Body of pancreas (tissue), 4 donors: ENCODE measurements at regions not wholly inside any gene's neighbourhood (a gene's known extent, or its start where the extent isn't known, plus 50 kb on each side); places are given as distances from the start of the nearest gene placed in this dataset.

ENCODE experiments used
- ATAC-seq: fragments of 150-250 bp; one replicate; pipeline ENCODE4 v1.9.1; 2016
- DNase-seq, 4 donors: peaks; one replicate each; pipeline ENCODE4 v3.0.0-alpha.2; 2019
- H3K27ac ChIP-seq, 4 donors: fragments of 200-600 bp; sonication (generic); 1 replicate in 3 of 4; 2 replicates in 1 of 4; pipeline versions ENCODE4 v1.5.1 to v1.6.1; 2016 to 2019; ENCODE audit warnings: mild to moderate bottlenecking in 1 of 4, mixed read lengths in 1 of 4, moderate library complexity in 1 of 4
- H3K27me3 ChIP-seq, 2 donors: fragments of 200-600 bp; sonication (generic); one replicate each; pipeline ENCODE4 v1.6.0; 2016; ENCODE audit warnings: mild to moderate bottlenecking in 1 of 2
- H3K36me3 ChIP-seq, 2 donors: fragments of 200-600 bp; sonication (generic); replicated peaks in 1 of 2; 2 replicates each; pipeline ENCODE4 v1.5.1; 2016; ENCODE audit warnings: low read depth in 2 of 2; ENCODE audit not compliant: insufficient read depth in 1 of 2
- H3K4me1 ChIP-seq: fragments of 200-600 bp; sonication (generic); one replicate; pipeline ENCODE4 v1.6.0; 2016
- H3K4me3 ChIP-seq, 2 donors: fragments of 200-600 bp; sonication (generic); 1 replicate in 1 of 2; 2 replicates in 1 of 2; pipeline ENCODE4 v1.5.1; 2016 to 2019
- H3K9me3 ChIP-seq, 3 donors: fragments of 200-600 bp; sonication (generic); 1 replicate in 2 of 3; 2 replicates in 1 of 3; pipeline ENCODE4 v1.5.1; 2016
- CTCF ChIP-seq, 7 experiments: fragments of 450-650 bp in 4 of 7; fragments of 200-600 bp in 3 of 7; sonication (generic) in 3 of 7; IDR thresholded peaks; one replicate each; pipeline ENCODE4 v1.5.1; 2016 to 2019; ENCODE audit warnings: antibody characterized with exemption in 7 of 7
- POLR2A ChIP-seq, 3 donors: fragments of 450-650 bp; IDR thresholded peaks; one replicate each; pipeline ENCODE4 v1.6.1; 2016; ENCODE audit warnings: antibody characterized with exemption in 3 of 3, mild to moderate bottlenecking in 2 of 3
- WGBS, 2 donors: methylation state at CpG; one replicate each; pipeline ENCODE4 v1.1.5; 2017; 5-methylcytosine and 5-hydroxymethylcytosine counted together
- intact Hi-C: fragments of 100-400 bp; cut with DNase I; formaldehyde crosslinking; loops from one replicate; pipeline ENCODE4 v1.15.1; 2023

GRCh38 chr1:105072446-105072845, 1322.7 kb downstream of the AMY1C start:
- DNase-seq (no peak), ATAC-seq (no peak)
- Histone ChIP-seq H3K4me1 (no peaks in the 10 kb centered on the region), H3K27me3 (no peaks in the 10 kb centered on the region), H3K27ac (no peak overlapping the region), H3K36me3 (no peaks in the 10 kb centered on the region), H3K4me3 (no peak overlapping the region), H3K9me3 (no peaks in the 10 kb centered on the region)
- TF ChIP-seq CTCF (IDR thresholded peaks at IDR 0.05) (no peak), POLR2A (IDR thresholded peaks at IDR 0.05) (no peak)
- 80 to 100% methylated on average over 2 to 3 of the region's 3 CpGs for WGBS, 2 donors
- intact Hi-C loops, result no loop called here

GRCh38 chr1:105072850-105073249, 1323.2 kb downstream of the AMY1C start:
- no peak overlapping the region for H3K27ac ChIP-seq
- no peaks in the 10 kb centered on the region for H3K9me3 ChIP-seq
- H3K4me3 ChIP-seq, result no peak overlapping the region
- ATAC-seq, result no peak
- no peak for DNase-seq
- no peak for TF ChIP-seq POLR2A (IDR thresholded peaks at IDR 0.05)
- TF ChIP-seq CTCF (IDR thresholded peaks at IDR 0.05), result no peak
- H3K27me3 ChIP-seq, result no peaks in the 10 kb centered on the region
- WGBS, 2 donors, result 59 to 68% methylated on average over 3 of the region's 3 CpGs
- no peaks in the 10 kb centered on the region for H3K36me3 ChIP-seq
- intact Hi-C loops, result no loop called here
- H3K4me1 ChIP-seq, result no peaks in the 10 kb centered on the region

DNA sequence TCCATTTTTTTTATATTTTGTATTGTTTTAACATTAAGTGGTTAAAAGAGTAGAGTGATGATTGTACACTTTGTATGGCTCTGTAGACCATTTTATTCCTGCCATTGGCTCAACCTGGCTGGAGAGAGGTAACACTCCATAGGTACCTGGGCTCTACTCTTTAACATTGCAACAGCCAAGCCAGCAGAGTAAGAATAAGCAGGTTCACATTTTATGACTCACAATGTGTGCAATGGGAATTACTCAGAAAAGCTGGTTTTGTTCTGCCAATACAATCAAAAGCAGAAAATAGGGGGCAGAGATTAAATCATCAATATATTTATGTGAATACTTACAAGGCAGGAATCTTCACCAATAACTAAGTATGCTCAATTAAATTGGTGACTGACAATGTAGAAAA, 1324.0 kb downstream of the AMY1C start:
- DNase-seq (no peak), ATAC-seq (no peak)
- no peaks in the 10 kb centered on the region for H3K9me3 ChIP-seq
- intact Hi-C loops, result no loop called here
- TF ChIP-seq CTCF (IDR thresholded peaks at IDR 0.05) (no peak), POLR2A (IDR thresholded peaks at IDR 0.05) (no peak)
- H3K27ac ChIP-seq, result no peak overlapping the region
- no peak overlapping the region for H3K4me3 ChIP-seq
- no peaks in the 10 kb centered on the region for H3K27me3 ChIP-seq
- H3K36me3 ChIP-seq, result no peaks in the 10 kb centered on the region
- no peaks in the 10 kb centered on the region for H3K4me1 ChIP-seq

- DNase-seq (no peak), ATAC-seq (no peak)
- 59 to 78% methylated on average over 4 of the region's 4 CpGs for WGBS, 2 donors
- H3K27me3 ChIP-seq, result no peaks in the 10 kb centered on the region
- no peak overlapping the region for H3K4me3 ChIP-seq
- H3K4me1 ChIP-seq, result no peaks in the 10 kb centered on the region
- no peaks in the 10 kb centered on the region for H3K9me3 ChIP-seq
- TF ChIP-seq CTCF (IDR thresholded peaks at IDR 0.05) (no peak), POLR2A (IDR thresholded peaks at IDR 0.05) (no peak)
- no peak overlapping the region for H3K27ac ChIP-seq
- intact Hi-C loops, result no loop called here
- H3K36me3 ChIP-seq, result no peaks in the 10 kb centered on the region
Observed at GRCh38 chr1:105083611-105084010, 1333.9 kb downstream of the AMY1C start.

GRCh38 chr1:105087506-105087905, 1337.8 kb downstream of the AMY1C start:
- Histone ChIP-seq H3K27me3 (no peaks in the 10 kb centered on the region), H3K36me3 (no peaks in the 10 kb centered on the region), H3K9me3 (no peaks in the 10 kb centered on the region), H3K4me3 (no peak overlapping the region), H3K27ac (no peak overlapping the region), H3K4me1 (no peaks in the 10 kb centered on the region)
- ATAC-seq, result no peak
- no peak for TF ChIP-seq CTCF (IDR thresholded peaks at IDR 0.05)
- no peak for TF ChIP-seq POLR2A (IDR thresholded peaks at IDR 0.05)
- peak in 1 of 4 donors; percentile 14 for DNase-seq
- intact Hi-C loops, result no loop called here
- WGBS, 2 donors, result 12 to 18% methylated on average over 7 of the region's 7 CpGs
